ENCODE measurements at regions not wholly inside any gene's neighbourhood (a gene's known extent, or its start where the extent isn't known, plus 50 kb on each side); places are given as distances from the start of the nearest gene placed in this dataset.

DNA sequence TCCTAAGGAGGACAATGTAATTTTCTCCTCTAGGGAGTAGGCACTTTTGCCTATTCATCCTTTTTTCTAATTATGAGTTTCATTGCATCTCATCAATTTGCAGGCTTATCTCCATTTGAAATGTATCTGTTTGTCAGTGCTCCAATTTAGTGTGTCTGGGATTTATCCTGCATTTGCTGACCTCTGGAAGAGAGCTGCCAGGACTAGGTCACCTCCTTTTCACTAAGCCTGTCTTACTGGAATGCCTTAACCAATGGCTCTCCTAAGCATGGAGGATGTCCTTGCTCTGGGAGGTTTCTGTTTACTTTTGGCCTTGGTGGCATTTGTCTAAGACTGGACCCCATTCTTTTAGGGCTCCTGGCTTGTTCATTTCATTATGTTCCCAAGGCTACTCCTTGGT is 261.5 kb downstream of the NEBL start:
- TF ChIP-seq, protein P1, sequence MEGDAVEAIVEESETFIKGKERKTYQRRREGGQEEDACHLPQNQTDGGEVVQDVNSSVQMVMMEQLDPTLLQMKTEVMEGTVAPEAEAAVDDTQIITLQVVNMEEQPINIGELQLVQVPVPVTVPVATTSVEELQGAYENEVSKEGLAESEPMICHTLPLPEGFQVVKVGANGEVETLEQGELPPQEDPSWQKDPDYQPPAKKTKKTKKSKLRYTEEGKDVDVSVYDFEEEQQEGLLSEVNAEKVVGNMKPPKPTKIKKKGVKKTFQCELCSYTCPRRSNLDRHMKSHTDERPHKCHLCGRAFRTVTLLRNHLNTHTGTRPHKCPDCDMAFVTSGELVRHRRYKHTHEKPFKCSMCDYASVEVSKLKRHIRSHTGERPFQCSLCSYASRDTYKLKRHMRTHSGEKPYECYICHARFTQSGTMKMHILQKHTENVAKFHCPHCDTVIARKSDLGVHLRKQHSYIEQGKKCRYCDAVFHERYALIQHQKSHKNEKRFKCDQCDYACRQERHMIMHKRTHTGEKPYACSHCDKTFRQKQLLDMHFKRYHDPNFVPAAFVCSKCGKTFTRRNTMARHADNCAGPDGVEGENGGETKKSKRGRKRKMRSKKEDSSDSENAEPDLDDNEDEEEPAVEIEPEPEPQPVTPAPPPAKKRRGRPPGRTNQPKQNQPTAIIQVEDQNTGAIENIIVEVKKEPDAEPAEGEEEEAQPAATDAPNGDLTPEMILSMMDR (IDR thresholded peaks at IDR 0.05) = no peak
- no peak for TF ChIP-seq RFX5 (IDR thresholded peaks at IDR 0.05)
- no peak for TF ChIP-seq POLR2A (IDR thresholded peaks at IDR 0.05; ENCODE audit: low read length)
- TF ChIP-seq EP300 (IDR thresholded peaks at IDR 0.05) = no peak
- TF ChIP-seq CHD2 (IDR thresholded peaks at IDR 0.05; ENCODE audit: low read length, partially characterized antibody) = no peak
- no peak for TF ChIP-seq CHD4 (IDR thresholded peaks at IDR 0.05; ENCODE audit: borderline replicate concordance)
- no peak for TF ChIP-seq SMC3 (IDR thresholded peaks at IDR 0.05)
- TF ChIP-seq KDM5A (IDR thresholded peaks at IDR 0.05) = no peak
- TF ChIP-seq ESRRA (IDR thresholded peaks at IDR 0.05; ENCODE audit: borderline replicate concordance, low read length) = no peak
- no peak for TF ChIP-seq JUN (IDR thresholded peaks at IDR 0.05)
- TF ChIP-seq RCOR1 (IDR thresholded peaks at IDR 0.05; ENCODE audit: low read depth, low read length) = no peak
- TF ChIP-seq FOXS1 (CRISPR knock-in tag; IDR thresholded peaks at IDR 0.05) = no peak
- TF ChIP-seq CBX2 (IDR thresholded peaks at IDR 0.05; ENCODE audit: borderline replicate concordance, low read depth) = no peak

Data from A549 (cell line).